LHCN-M2 (cell line): ENCODE measurements at regions not wholly inside any gene's neighbourhood (a gene's known extent, or its start where the extent isn't known, plus 50 kb on each side); places are given as distances from the start of the nearest gene placed in this dataset.
A peak's percentile ranks its signal among the peaks of the same experiment; 100 is the strongest.

Source experiments
- DNase-seq: peaks from one replicate; pipeline ENCODE4 v3.0.0-alpha.2; 2012; ENCODE audit warnings: low read depth

GRCh38 chr7:36096460-36097095 lies 56.5 kb upstream of the EEPD1 start:
- peak; percentile 13 for DNase-seq

DNA sequence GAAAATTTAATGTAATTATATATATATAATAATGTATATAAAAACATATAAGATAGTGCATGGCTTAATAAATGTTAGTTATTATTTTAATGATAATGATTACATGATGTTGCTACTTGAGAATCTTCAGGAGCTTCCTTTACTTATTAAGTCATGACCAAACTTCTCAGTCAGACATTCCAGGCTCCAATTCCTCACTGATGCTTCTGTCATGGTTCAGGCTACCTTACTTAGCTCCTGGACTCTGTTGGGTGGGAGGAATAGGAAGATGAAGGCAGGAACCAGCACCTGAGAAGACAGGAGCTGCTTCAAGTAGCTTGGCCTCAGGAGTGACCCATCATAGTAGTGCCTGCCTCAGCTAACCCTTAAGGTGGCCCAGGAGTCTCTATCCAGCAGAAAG lies 55.0 kb upstream of the EEPD1 start:
- no peak for DNase-seq

- peak; percentile 22 for DNase-seq
These were observed 52.8 kb upstream of the EEPD1 start for GRCh38 chr7:36100226-36100625.

DNA sequence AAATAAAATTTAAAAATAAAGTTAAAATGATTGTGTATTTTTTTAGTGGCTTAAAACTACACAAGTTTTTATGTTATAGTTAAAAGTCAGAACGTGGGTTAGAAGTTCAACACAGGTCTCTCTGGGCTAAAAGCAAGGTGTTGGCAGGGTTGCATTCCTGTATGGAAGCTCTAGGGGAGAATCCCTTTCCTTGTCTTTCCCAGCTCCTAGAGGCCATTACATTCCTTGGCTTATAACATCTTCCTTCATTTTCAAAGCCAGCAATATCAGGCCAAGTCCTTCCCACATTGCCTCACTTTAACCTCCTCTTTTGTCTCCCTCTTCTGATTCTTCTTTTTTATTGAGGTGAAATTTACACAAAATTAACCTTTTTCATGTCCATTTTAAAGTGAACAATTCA lies 52.4 kb upstream of the EEPD1 start:
- DNase-seq: no peak
